ENCODE measurements at regions not wholly inside any gene's neighbourhood (a gene's known extent, or its start where the extent isn't known, plus 50 kb on each side); places are given as distances from the start of the nearest gene placed in this dataset.

GRCh38 chr5:124185716-124186115 lies 560.7 kb downstream of the ZNF608 start:
- no peaks in the 10 kb centered on the region for H3K9me3 ChIP-seq
- no peak for TF ChIP-seq CTCF (IDR thresholded peaks at IDR 0.05)

GRCh38 chr5:124182133-124182532 lies 564.3 kb downstream of the ZNF608 start:
- H3K4me1 ChIP-seq = peaks cover 0 to 4% (median 0%) of the 10 kb centered on the region in 4 donors
- H3K27ac ChIP-seq = no peak overlapping the region
- TF ChIP-seq POLR2A (IDR thresholded peaks at IDR 0.05) = no peak
- no peak for TF ChIP-seq CTCF (IDR thresholded peaks at IDR 0.05)
- no peak overlapping the region for H3K4me3 ChIP-seq
- no peaks in the 10 kb centered on the region for H3K27me3 ChIP-seq
- no peaks in the 10 kb centered on the region for H3K9me3 ChIP-seq
- H3K36me3 ChIP-seq = no peaks in the 10 kb centered on the region
- DNase-seq = no peak

More at GRCh38 chr5:124185716-124186115, 560.7 kb downstream of the ZNF608 start:
- no peaks in the 10 kb centered on the region for H3K4me1 ChIP-seq
- no peak overlapping the region for H3K27ac ChIP-seq
- no peaks in the 10 kb centered on the region for H3K36me3 ChIP-seq
- no peak for DNase-seq
- no peaks in the 10 kb centered on the region for H3K27me3 ChIP-seq
- H3K4me3 ChIP-seq = no peak overlapping the region

GRCh38 chr5:124180875-124181461 lies 565.5 kb downstream of the ZNF608 start:
- Histone ChIP-seq H3K4me1 (peaks cover 0 to 4% (median 0%) of the 10 kb centered on the region in 4 donors), H3K9me3 (no peaks in the 10 kb centered on the region), H3K36me3 (no peaks in the 10 kb centered on the region), H3K27ac (peak overlapping the region in 2 of 4 donors; percentile 25 to 46), H3K4me3 (no peak overlapping the region), H3K27me3 (no peaks in the 10 kb centered on the region)
- DNase-seq = no peak
- peak in 2 of 6 experiments; percentile 7 to 12 for TF ChIP-seq CTCF (IDR thresholded peaks at IDR 0.05)
- TF ChIP-seq POLR2A (IDR thresholded peaks at IDR 0.05) = no peak

GRCh38 chr5:124180299-124180874 lies 566.1 kb downstream of the ZNF608 start:
- Histone ChIP-seq H3K27me3 (no peaks in the 10 kb centered on the region), H3K9me3 (no peaks in the 10 kb centered on the region), H3K27ac (peak overlapping the region in 2 of 4 donors; percentile 25 to 46), H3K36me3 (no peaks in the 10 kb centered on the region), H3K4me3 (no peak overlapping the region), H3K4me1 (peaks cover 0 to 4% (median 0%) of the 10 kb centered on the region in 4 donors)
- DNase-seq = no peak
- TF ChIP-seq POLR2A (IDR thresholded peaks at IDR 0.05) (no peak), CTCF (IDR thresholded peaks at IDR 0.05) (no peak)

- H3K9me3 ChIP-seq = no peaks in the 10 kb centered on the region
- peaks cover 0 to 4% (median 0%) of the 10 kb centered on the region in 4 donors for H3K4me1 ChIP-seq
- no peak for TF ChIP-seq POLR2A (IDR thresholded peaks at IDR 0.05)
- TF ChIP-seq CTCF (IDR thresholded peaks at IDR 0.05) = no peak
- DNase-seq = no peak
- H3K27ac ChIP-seq = no peak overlapping the region
- H3K4me3 ChIP-seq = no peak overlapping the region
- H3K27me3 ChIP-seq = no peaks in the 10 kb centered on the region
- no peaks in the 10 kb centered on the region for H3K36me3 ChIP-seq
Observed at GRCh38 chr5:124179819-124180218, 566.6 kb downstream of the ZNF608 start.
